ENCODE measurements at regions not wholly inside any gene's neighbourhood (a gene's known extent, or its start where the extent isn't known, plus 50 kb on each side); places are given as distances from the start of the nearest gene placed in this dataset.

- TF ChIP-seq SMC3 (IDR thresholded peaks at IDR 0.05) (no peak), POLR2A (IDR thresholded peaks at IDR 0.05; ENCODE audit: low read length) (no peak), SREBF2 (IDR thresholded peaks at IDR 0.05) (no peak)
These were observed 351.9 kb downstream of the DDX10 start for GRCh38 chr11:109016724-109017123.
